C4-2B (cell line): ENCODE measurements at regions not wholly inside any gene's neighbourhood (a gene's known extent, or its start where the extent isn't known, plus 50 kb on each side); places are given as distances from the start of the nearest gene placed in this dataset.

Experiments
- CTCF ChIP-seq: fragments of 450-650 bp; conservative IDR thresholded peaks from 2 replicates; pipeline ENCODE4 v1.5.1; 2017; ENCODE audit warnings: mild to moderate bottlenecking
- ZFX ChIP-seq: fragments of 450-650 bp; IDR thresholded peaks from 2 replicates; pipeline ENCODE4 v1.6.1; 2017

GRCh38 chr17:6910987-6911603 is 79.6 kb upstream of the TEKT1 start:
- TF ChIP-seq CTCF, result peak; percentile 87
- TF ChIP-seq ZFX, result no peak
